GM11168 (cell line): ENCODE measurements at regions not wholly inside any gene's neighbourhood (a gene's known extent, or its start where the extent isn't known, plus 50 kb on each side); places are given as distances from the start of the nearest gene placed in this dataset.

ENCODE experiments used
- in situ Hi-C: fragments of 300-500 bp; cut with MboI; formaldehyde crosslinking; loops from one replicate; pipeline ENCODE4 v1.12.0; 2022; ENCODE audit warnings: low sequenced_read_pairs; ENCODE audit not compliant: unreplicated experiment

DNA sequence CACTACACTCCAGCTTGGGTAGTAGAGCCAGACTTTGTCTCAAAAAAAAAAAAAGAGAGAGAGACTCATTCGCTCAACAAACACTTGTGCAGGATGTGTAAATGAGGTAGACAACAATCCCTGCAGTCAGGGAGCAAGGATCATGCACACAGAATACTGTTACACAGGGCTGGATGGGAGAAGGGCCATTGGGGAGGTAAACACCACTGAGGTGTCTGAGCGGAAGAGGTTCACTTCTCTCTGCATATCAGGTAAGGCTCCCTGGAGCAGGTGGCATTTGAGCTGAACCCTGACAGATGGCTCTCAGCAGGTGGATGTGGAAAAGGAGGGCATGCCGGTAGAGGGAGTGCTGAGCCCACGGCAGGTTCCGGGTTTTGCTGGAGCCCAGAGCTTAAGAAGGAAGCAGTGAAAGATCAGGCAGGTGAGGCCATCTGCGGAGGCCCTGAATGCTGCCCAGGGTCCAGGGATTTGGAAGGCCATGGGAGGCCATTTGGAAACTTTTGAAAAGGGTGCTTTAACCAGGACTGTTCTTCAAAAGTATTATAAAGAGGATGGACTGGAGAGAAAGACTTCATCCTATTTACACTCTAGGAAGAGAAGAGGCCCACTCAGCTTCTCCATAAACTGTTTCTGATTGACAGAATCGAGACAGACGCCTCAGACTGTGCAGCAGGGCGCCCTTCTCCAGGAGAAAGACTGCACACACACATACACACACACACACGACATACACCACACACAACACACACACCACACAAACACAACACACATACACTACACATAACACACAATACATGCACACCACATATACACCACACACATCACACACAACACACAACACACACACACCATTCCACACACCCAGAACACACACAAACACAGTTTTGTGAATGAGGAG lies 199.4 kb downstream of the USP12 start:
- in situ Hi-C loops, result loop anchor here (25.0 kb wide), 1 partner anchor 865 kb away; no protein-coding TSS in a partner anchor

DNA sequence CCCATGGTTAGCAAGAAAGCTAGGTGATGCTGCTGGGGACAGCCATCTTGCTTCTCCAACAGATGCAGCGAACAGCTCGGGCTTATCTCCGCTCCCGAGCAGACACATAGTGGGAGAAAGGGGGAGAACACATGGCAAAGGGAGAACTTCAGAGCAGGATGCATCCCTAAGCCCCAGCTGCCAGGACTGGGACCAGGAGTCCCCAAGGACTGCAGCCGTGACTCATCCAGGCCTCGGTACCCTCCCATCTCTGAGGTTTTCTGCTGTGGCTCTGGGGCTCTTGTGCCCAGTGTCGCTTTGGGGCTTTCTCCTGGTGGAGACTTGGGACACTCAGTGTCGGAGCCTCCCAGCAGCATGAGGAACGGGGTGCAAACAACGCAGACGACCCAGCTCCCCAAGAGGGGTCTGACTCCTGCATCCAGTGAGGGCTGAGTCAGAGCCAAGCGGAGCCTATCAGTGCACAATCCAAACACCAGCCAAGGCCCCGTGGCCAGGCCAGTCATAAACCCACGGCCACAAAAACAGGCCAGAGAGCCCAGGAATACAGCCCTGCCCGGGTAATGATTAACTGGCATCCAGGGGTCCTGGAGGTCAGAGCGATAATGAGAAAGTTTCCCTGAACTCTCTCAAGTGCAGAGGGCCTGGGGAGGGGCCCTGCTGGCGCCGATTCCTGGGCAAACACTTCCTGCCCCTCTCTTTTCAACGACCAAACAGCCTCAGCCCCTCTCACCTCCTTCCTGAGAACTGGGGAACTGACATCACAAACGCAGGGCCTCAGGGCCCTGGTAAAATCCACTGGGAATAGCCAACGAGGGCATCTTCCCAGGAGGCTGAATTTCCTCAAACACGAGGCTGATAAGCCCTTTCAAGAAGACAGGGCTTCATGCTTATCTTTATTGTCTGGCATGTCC lies 202.9 kb downstream of the USP12 start:
- in situ Hi-C loops, result loop anchor here (25.0 kb wide), 1 partner anchor 869 kb away; no protein-coding TSS in a partner anchor

DNA sequence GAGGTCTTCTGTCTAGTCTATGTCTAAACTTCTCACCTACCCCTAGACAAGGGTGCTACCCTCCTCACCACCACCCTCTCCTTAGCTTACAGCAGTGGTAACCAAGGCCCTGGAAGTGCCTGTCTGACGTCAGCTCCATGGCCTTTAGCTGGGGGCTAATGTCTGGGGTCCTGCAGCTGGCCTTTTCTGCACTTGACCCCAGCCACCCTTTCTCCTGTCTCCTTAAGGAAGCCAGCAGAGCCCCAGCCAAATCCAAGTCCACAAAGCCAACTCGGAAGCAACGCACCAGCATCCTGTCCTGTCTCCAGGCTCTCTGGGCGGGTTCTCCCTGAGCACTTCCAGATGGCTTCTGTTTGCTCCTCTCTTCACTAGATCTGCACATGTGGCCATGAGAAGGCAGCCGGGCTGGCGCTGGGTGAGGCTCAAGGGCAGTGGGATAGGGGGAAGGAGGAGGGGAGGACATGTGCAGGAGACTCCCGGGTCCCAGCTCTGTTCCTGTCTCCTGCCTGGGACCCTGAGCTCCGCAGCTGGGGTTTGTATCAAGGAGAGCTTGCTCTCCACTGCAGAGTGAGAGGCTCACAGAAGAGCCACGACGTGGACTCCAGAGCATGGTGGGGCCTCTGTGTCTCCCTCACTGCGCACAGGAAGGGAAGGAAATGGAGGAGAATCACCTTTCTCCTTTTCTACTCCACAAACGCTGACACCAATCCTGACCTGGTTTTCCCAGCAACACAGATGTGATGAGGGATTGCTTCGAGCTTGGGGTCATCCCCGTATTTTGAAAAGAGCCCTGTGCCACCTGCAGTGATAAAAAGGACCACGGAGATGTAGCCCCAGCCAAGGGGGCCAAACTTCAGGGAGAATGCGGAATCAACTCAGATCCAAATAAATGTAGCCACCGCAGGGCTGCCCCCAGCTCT lies 204.2 kb downstream of the USP12 start:
- in situ Hi-C loops, result loop anchor here (25.0 kb wide), 1 partner anchor 870 kb away; no protein-coding TSS in a partner anchor

DNA sequence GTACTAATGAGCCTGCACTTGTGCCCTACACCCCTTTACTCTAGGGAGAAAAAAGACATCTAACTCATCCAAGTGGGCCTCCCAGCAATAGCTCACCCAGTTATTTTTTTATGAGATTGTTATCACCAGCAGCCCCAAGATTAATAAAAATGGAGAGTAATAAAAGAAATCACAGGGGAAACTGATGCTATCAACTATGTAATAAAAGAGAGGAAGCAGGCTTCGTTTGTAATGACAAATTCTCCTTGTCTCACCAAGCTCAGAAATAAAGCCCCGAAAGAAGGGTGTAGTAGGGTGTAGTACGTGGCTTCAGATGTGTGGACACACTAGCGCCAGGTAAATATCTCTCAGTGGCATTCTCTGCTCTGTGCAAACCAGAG lies 204.9 kb downstream of the USP12 start:
- in situ Hi-C loops, result loop anchor here (25.0 kb wide), 1 partner anchor 871 kb away; no protein-coding TSS in a partner anchor

DNA sequence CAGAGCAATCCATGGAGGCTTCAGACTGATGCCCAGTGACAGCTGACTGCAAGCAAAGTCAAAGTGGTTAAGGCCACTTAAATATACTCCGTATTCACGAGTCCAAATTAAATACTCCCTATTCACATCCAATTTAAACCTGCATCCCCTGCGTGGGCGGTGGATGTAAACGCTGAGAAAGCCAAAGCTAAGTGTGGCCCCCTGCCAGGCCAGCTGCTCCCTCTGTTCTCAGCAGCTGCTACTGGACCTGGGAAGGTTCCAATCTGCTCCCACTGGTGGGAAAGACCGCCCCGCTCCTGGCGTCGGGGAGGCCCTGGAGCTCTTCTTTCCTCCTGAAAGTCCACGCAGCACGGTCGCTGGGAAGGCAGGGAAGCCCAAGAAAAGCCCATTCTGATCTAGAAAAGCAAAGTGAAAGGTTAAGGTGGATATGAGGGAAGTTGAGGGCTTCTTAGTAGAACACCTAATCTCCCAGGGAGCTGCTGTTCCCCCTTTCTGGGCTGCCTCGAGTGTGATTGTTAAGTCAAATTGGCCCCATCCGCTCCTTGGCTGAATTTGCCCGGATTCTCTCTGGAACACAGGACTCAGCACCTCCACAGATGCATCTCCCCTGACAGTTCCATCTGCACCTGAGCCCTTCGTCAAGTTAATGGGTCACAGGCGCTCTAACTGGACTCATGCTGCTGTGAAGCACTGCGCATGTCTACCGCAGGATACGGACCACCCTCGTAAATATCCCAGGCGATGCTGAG lies 205.5 kb downstream of the USP12 start:
- in situ Hi-C loops, result loop anchor here (25.0 kb wide), 1 partner anchor 871 kb away; no protein-coding TSS in a partner anchor

DNA sequence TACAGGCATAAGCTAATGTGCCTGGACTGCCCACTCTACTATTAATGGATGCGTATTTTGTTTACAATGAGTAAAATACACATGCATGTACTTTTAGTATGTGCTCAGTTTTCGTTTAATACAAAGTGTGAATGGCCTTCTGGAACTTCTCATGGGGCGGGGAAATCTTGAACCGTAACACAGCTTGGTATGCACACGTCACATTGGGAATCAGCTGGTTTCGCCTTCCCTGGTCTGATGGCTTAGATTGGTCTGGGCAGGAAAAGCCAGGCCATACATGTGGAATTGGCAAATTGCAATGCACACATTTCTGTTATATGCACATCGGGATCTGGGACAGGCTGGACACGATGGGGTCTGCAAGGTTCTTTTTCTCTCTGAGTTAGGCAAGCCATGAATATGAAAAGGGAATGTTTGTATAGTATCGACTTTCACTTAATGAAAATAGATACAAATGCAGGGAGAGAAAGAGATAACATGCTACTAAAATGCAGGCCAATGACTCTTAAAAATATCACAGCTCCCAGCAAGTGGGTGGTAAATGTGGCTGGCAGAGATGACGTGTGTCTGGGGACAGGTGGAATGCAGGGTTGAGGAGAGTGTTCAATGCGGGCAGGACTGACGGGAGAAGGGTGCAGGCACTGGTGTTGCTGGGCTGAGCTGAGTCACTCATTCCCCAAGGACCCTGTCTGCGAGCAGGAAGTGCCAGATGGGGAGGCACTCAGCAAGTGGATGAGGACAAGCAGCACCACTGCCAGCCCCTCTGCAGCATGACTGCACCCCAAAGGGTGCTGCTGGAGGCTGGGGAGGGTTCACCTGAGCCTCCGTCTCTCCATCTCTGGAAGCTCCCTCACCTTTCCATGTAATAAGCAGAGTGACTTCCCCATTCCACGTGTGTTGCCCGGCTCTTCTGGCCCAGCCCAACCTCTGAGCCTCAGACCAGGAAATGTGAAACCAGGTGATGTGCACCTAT lies 204.0 kb upstream of the GPR12 start:
- in situ Hi-C loops, result loop anchor here (25.0 kb wide), 1 partner anchor 873 kb away; no protein-coding TSS in a partner anchor

DNA sequence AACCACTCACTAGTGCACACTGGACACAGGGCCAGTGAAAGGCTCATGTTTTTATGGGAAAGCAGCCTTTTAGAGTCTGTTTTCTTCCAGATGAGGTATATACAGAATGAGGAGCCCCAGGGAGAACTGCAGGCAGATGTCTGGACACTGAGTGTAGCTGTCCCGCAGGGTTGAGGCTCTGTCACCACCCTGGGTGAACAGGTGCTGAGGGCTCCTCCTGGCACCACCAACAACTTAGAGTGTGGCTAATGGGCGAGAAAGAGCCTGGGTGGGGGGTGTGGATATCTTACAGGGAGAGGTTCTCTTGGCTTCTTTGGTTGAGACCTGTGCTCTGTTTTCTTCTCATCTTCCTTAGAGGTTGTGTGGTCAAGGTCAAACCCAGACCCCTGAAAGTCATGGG lies 202.1 kb upstream of the GPR12 start:
- in situ Hi-C loops, result loop anchor here (25.0 kb wide), 1 partner anchor 875 kb away; no protein-coding TSS in a partner anchor

DNA sequence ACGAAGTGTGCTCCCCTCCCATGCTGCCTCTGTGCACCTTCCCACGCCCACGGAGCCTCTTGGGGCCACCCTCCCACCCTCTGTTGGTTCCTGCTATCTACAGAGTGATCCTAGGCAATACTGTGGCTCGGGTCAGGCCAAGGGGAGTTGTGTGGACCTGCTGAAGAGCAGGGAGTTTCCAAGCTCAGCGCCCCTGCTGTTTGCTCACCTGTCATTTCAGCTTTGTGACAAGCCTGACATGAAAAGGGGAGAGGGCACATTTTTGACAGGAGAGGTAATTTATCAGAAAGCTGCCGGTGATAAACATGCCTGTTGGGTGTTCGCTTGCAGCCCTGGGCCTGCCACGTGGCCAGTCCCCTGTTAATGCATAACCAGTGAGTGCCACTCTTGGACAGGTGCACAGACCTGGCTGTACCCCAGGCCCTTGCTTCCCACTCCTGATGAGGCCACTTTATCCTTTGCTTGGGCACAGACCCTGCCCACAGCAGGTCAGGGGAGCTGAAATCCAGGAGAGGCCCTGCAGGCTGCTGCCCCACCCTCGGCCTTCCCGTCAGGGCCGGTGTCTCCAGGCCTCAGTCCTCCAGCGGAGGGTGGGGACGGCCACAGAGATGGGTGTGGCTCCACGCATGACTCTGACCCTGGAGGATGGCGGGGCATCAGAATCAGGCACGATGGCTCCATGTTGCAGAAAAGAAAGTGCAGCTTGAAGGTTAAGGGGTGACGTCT lies 201.5 kb upstream of the GPR12 start:
- in situ Hi-C loops, result loop anchor here (25.0 kb wide), 1 partner anchor 875 kb away; no protein-coding TSS in a partner anchor

DNA sequence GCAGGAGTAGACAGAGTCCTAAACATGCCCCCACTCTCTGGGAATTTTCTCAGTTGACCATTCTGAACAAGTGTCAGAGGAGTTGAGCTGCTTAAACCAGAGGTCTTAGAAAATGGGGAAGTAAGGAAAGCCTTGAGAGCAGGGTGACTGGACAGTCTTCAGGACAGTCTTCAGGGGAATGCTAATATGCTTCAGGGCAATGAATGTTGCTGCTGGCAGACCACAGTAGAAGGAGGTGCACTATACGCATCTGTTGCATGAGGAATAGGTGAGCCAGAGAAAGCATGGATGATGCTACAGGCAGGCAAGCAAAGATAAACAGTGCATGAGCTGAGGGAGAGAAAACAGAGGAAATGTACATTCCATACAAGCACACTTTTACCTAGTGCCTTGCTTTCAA lies 196.6 kb upstream of the GPR12 start:
- in situ Hi-C loops, result loop anchor here (25.0 kb wide), 1 partner anchor 880 kb away; no protein-coding TSS in a partner anchor

DNA sequence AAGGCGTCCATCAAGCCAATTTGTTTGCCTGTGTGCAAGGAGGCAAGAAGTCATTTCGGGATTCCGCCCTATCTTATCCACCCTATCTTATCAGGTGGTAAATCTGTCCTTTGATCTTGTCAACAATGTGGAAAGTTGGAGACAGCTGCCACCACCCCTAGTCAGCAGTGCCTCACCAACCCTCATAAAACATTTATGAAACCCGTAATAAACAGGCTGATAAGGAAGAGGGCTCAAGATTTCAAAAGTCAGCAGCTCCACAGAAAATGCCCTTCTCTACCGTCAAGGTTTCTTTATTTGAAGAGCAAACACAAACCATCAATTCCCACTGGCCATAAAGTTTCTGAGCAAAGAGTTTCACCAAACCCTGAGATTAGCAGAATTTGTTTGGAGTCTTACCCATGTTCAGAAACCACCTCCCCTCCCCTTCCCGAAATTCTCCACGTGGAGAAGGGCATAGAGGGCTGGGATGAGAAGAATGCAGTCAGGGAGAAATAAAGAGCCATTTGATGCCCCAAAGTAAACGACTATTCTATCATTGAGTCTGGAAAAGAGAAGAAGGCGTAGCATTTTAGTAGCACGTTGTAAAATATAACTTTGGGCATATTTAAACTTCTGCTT lies 196.0 kb upstream of the GPR12 start:
- in situ Hi-C loops, result loop anchor here (25.0 kb wide), 1 partner anchor 881 kb away; no protein-coding TSS in a partner anchor

DNA sequence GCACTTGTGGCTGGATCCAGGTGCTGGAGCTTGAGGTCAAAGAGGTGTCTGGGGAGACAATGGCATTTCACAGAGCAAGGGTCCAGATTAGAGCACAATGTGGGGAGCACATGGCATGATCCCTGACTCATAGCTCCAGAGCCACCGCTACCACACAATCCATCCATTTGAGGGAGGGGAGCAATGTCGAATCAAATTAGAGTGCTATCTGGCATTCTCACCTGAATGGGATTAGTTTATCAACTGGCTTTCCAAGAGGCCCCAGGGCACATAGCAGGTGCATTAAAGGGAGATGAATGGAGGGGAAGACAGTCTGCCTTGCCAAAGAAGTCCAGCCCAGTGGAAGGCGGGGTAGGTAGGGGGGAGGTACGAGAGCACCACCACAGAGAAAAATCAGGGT lies 194.4 kb upstream of the GPR12 start:
- in situ Hi-C loops, result loop anchor here (25.0 kb wide), 1 partner anchor 882 kb away; no protein-coding TSS in a partner anchor

DNA sequence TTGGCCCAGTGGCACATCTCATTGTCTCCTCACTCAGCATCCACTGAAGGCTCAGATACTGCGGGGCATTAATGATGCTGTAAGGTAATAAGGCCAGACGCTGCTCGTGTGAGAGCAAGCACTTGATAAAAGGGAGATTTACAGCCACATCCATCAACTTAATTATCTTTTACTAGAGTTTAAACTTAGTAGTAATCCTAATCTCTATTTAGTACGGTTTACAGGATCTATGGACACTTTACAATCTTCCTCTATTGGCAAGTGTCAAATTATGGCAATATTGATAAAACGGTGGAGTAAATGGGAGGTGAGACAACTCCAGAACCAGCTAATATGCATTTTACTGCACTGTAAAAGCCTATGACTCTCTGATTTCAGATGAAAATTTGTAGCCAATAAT lies 192.7 kb upstream of the GPR12 start:
- in situ Hi-C loops, result loop anchor here (25.0 kb wide), 1 partner anchor 884 kb away; no protein-coding TSS in a partner anchor

DNA sequence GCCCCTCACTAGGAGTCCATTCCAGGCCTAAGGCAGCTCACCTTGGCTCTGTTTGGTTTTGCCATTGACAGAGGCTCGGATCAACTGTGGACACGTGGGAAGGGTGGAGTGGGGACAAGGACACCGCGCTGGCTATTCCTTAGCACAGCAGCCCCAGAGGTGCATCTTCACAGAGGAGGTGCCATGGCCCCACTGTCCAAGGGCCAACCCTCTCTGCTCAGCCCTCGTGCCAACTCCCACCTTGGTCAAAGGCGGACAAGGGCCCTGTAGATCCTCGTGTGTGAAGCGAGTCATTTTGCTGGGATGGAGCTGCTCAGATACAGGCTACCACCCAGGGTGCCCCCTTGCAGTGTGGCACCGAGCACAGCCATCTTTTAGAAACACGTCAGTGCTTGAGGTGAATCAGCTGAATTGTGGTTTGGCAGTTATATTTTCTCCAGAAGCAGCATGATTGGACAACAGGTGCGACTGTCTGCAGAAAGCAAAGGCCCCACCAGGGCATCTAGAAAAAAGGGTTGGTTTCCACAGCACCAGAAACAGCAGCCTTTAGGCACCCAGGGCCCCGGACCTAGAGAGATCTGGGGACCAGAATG lies 192.1 kb upstream of the GPR12 start:
- in situ Hi-C loops, result loop anchor here (25.0 kb wide), 1 partner anchor 885 kb away; no protein-coding TSS in a partner anchor

DNA sequence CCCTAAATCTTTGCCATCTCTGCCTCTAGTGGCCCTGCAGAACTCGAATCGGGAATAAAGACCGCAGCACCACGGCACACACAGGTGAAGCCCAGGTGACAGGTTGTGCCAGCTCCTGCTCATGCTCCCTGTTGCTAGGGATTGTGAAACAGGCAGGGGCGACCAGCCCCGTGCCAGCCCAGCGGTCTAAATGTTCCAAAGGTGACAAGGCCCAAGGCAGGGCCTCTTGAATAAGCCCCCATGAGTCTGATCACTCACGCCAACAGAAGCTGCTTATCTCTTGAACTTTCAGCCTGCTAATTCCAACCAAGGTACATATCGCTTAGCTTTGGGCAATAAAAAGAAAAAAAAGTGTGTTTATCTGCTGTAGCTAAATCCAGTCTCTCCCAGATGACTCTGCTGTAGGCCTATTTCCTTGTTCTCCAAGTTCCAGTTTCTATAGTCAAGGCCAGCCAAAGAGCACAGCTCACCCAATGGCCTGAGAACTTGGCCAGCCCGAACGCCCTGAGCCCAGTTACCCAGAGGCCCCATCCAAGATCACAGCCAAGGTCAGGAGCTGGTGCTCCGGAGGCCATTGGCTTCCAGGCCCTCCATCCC lies 191.1 kb upstream of the GPR12 start:
- in situ Hi-C loops, result loop anchor here (25.0 kb wide), 1 partner anchor 886 kb away; no protein-coding TSS in a partner anchor

DNA sequence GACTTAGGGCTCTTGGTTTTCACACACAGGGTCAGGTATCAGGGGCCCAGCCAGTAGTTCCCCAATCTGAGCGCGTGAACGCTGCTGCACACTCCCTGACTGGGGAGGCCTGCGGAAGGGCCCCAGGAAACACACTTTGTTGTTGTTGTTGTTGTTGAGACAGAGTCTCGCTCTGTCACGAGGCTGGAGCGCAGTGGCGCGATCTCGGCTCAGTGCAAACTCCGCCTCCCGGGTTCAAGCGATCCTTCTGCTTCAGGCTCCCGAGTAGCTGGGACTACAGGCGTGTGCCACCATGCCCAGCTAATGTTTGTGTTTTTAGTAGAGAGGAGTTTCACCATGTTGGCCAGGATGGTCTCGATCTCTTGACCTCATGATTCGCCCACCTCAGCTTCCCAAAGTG lies 190.4 kb upstream of the GPR12 start:
- in situ Hi-C loops, result loop anchor here (25.0 kb wide), 1 partner anchor 886 kb away; no protein-coding TSS in a partner anchor
